GM20000 (cell line): ENCODE measurements at regions not wholly inside any gene's neighbourhood (a gene's known extent, or its start where the extent isn't known, plus 50 kb on each side); places are given as distances from the start of the nearest gene placed in this dataset.

Experiments used
- DNase-seq: peaks from one replicate; pipeline ENCODE4 v3.0.0; 2012; ENCODE audit warnings: low spot score
- CTCF ChIP-seq: IDR thresholded peaks from 2 replicates; pipeline ENCODE4 v1.5.1; 2012; ENCODE audit warnings: mild to moderate bottlenecking, control low read depth; ENCODE audit errors: extremely low read depth, missing control alignments

GRCh38 chr3:23735535-23736326 is 70.0 kb upstream of the UBE2E1 start:
- no peak for DNase-seq
- no peak for TF ChIP-seq CTCF

GRCh38 chr3:23738944-23739343 is 66.8 kb upstream of the UBE2E1 start:
- no peak for DNase-seq
- no peak for TF ChIP-seq CTCF

- no peak for DNase-seq
- no peak for TF ChIP-seq CTCF
Observed at GRCh38 chr3:23739536-23739935, 66.2 kb upstream of the UBE2E1 start.

- no peak for TF ChIP-seq CTCF
- DNase-seq, result peak; percentile 64
Observed at GRCh38 chr3:23740517-23740965, 65.2 kb upstream of the UBE2E1 start.

GRCh38 chr3:23741036-23741706 is 64.6 kb upstream of the UBE2E1 start:
- DNase-seq, result no peak
- no peak for TF ChIP-seq CTCF

- DNase-seq, result no peak
Observed at GRCh38 chr3:23743141-23743784, 62.5 kb upstream of the UBE2E1 start.

More at GRCh38 chr3:23743141-23743784, 62.5 kb upstream of the UBE2E1 start:
- no peak for TF ChIP-seq CTCF
